Common myeloid progenitor, CD34-positive (primary cell): ENCODE measurements at regions not wholly inside any gene's neighbourhood (a gene's known extent, or its start where the extent isn't known, plus 50 kb on each side); places are given as distances from the start of the nearest gene placed in this dataset.

ENCODE experiments used
- CTCF ChIA-PET: fragments of 350-600 bp; sonication (Branson Sonifier 250); formaldehyde crosslinking; loops from one replicate; lab custom pipeline; 2021; ENCODE audit warnings: antibody characterized with exemption; lab: Charles Lee
- POLR2A ChIA-PET: fragments of 350-600 bp; sonication (Branson Sonifier 250); formaldehyde crosslinking; loops from one replicate; lab custom pipeline; 2021; ENCODE audit warnings: antibody characterized with exemption; lab: Charles Lee
- DNase-seq, 3 donors: peaks; one replicate each; pipeline versions ENCODE4 v3.0.0 to v3.0.0-alpha.2; 2013
- H3K27ac ChIP-seq, 2 experiments: 1 replicate in 1 of 2; 2 replicates in 1 of 2; pipeline ENCODE4 v1.7.0; 2013; ENCODE audit warnings: inconsistent platforms in 2 of 2, low read length in 2 of 2, mild to moderate bottlenecking in 2 of 2, low read depth in 1 of 2, moderate library complexity in 1 of 2; ENCODE audit not compliant: severe bottlenecking in 2 of 2, insufficient read depth in 1 of 2, poor library complexity in 1 of 2
- H3K27me3 ChIP-seq, 5 experiments: replicated peaks in 2 of 5; 1 replicate in 3 of 5; 2 replicates in 2 of 5; pipeline versions ENCODE4 v1.6.1 to v1.7.0; 2013; ENCODE audit warnings: low read length in 4 of 5, mild to moderate bottlenecking in 2 of 5, moderate library complexity in 2 of 5, inconsistent platforms in 1 of 5; ENCODE audit not compliant: insufficient read depth in 5 of 5, control insufficient read depth in 4 of 5
- H3K36me3 ChIP-seq, 4 experiments: 1 replicate in 2 of 4; 2 replicates in 2 of 4; pipeline versions ENCODE4 v1.6.1 to v1.7.0; 2013; ENCODE audit warnings: low read length in 3 of 4, control low read depth in 1 of 4, mild to moderate bottlenecking in 1 of 4; ENCODE audit not compliant: control insufficient read depth in 4 of 4, insufficient read depth in 4 of 4
- H3K4me1 ChIP-seq, 4 experiments: 1 replicate in 3 of 4; 2 replicates in 1 of 4; pipeline versions ENCODE4 v1.6.1 to v1.7.1; 2013; ENCODE audit warnings: low read length in 3 of 4, mild to moderate bottlenecking in 3 of 4, control low read depth in 1 of 4, inconsistent platforms in 1 of 4, moderate library complexity in 1 of 4; ENCODE audit not compliant: control insufficient read depth in 4 of 4, insufficient read depth in 4 of 4; ENCODE audit errors: control extremely low read depth in 1 of 4
- H3K4me3 ChIP-seq, 7 experiments: 1 replicate in 4 of 7; 2 replicates in 3 of 7; pipeline versions ENCODE4 v1.5.1 to v1.7.0; 2013; ENCODE audit warnings: mild to moderate bottlenecking in 7 of 7, low read length in 6 of 7, moderate library complexity in 6 of 7, inconsistent platforms in 2 of 7, low read depth in 2 of 7, control low read depth in 1 of 7; ENCODE audit not compliant: insufficient read depth in 4 of 7, control insufficient read depth in 1 of 7; ENCODE audit errors: extremely low read depth in 1 of 7
- H3K9me3 ChIP-seq, 5 experiments: 1 replicate in 4 of 5; 2 replicates in 1 of 5; pipeline versions ENCODE4 v1.6.1 to v1.7.1; 2013; ENCODE audit warnings: low read length in 4 of 5, mild to moderate bottlenecking in 2 of 5, inconsistent platforms in 1 of 5, low read depth in 1 of 5, moderate library complexity in 1 of 5; ENCODE audit not compliant: control insufficient read depth in 4 of 5, insufficient read depth in 2 of 5; ENCODE audit errors: control extremely low read depth in 1 of 5
- WGBS: methylation state at CpG from one replicate; pipeline ENCODE4 v1.1.5; 2013; ENCODE audit not compliant: insufficient coverage; 5-methylcytosine and 5-hydroxymethylcytosine counted together

- Histone ChIP-seq H3K4me1 (no peaks in the 10 kb centered on the region), H3K4me3 (no peak overlapping the region), H3K27me3 (peaks cover 0 to 6% (median 0%) of the 10 kb centered on the region in 5 experiments), H3K27ac (no peak overlapping the region), H3K9me3 (peaks cover 3 to 22% (median 14%) of the 10 kb centered on the region in 5 experiments), H3K36me3 (no peaks in the 10 kb centered on the region)
- ChIA-PET CTCF (no interaction called here), POLR2A (no interaction called here)
- WGBS: no CpG with 5 or more reads among the region's 1 CpG
- DNase-seq: no peak
These were observed 90.5 kb downstream of the RPS24 start for GRCh38 chr10:78124167-78124566.

- H3K27me3 ChIP-seq: peaks cover 0 to 1% (median 0%) of the 10 kb centered on the region in 5 experiments
- ChIA-PET POLR2A (no interaction called here), CTCF (no interaction called here)
- no peak overlapping the region for H3K27ac ChIP-seq
- no peaks in the 10 kb centered on the region for H3K36me3 ChIP-seq
- no peaks in the 10 kb centered on the region for H3K4me1 ChIP-seq
- WGBS: 100% methylated on average over 5 of the region's 5 CpGs
- H3K9me3 ChIP-seq: peaks cover 0 to 3% (median 0%) of the 10 kb centered on the region in 5 experiments
- no peak overlapping the region for H3K4me3 ChIP-seq
- no peak for DNase-seq
These were observed 95.5 kb downstream of the RPS24 start for GRCh38 chr10:78129211-78129610.

GRCh38 chr10:78130966-78131710, 97.5 kb downstream of the RPS24 start:
- Histone ChIP-seq H3K27me3 (peaks cover 0 to 1% (median 0%) of the 10 kb centered on the region in 5 experiments), H3K27ac (no peak overlapping the region), H3K9me3 (peaks cover 0 to 2% (median 0%) of the 10 kb centered on the region in 5 experiments), H3K36me3 (no peaks in the 10 kb centered on the region), H3K4me1 (no peaks in the 10 kb centered on the region), H3K4me3 (no peak overlapping the region)
- DNase-seq: no peak
- 97% methylated on average over 9 of the region's 9 CpGs for WGBS
- CTCF ChIA-PET: no interaction called here
- POLR2A ChIA-PET: no interaction called here

DNA sequence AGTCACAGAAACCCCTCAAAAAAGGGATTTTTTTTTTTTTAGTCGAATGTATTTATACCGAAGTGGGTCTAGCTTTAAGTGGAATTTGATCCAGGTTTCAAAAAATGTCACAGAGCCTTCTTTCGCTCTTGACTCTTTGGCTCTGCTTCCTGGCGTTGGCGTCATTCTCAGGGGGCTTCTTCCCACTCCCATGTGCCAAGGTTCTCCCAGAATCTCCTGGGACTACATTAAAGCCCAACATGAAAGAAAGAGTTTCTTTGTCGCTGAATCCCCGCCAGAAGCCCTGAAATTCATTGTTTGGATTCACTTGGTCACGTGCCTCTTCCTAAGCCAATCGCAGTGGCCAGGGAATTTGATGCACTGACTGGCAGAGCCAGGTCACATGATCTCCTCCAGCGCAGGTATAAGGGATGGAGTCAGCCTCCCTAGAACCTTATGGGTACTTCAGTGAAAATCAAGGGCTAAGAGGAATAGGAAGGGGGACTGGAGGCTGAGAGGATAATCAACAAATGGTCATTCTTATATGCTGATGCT, 101.2 kb downstream of the RPS24 start:
- Histone ChIP-seq H3K27ac (no peak overlapping the region), H3K36me3 (no peaks in the 10 kb centered on the region), H3K4me3 (no peak overlapping the region), H3K27me3 (peaks cover 0 to 2% (median 0%) of the 10 kb centered on the region in 5 experiments), H3K4me1 (no peaks in the 10 kb centered on the region), H3K9me3 (peaks cover 0 to 2% (median 0%) of the 10 kb centered on the region in 5 experiments)
- WGBS: 99% methylated on average over 8 of the region's 10 CpGs
- ChIA-PET CTCF (no interaction called here), POLR2A (interaction anchor here (0.6 kb wide), 1 partner anchor 938 kb away, joined by 4 read pairs; no protein-coding TSS in a partner anchor)
- no peak for DNase-seq

GRCh38 chr10:78137147-78137546, 103.5 kb downstream of the RPS24 start:
- DNase-seq: no peak
- peaks cover 0 to 2% (median 0%) of the 10 kb centered on the region in 5 experiments for H3K9me3 ChIP-seq
- H3K27me3 ChIP-seq: peaks cover 0 to 2% (median 0%) of the 10 kb centered on the region in 5 experiments
- H3K27ac ChIP-seq: no peak overlapping the region
- H3K4me1 ChIP-seq: no peaks in the 10 kb centered on the region
- POLR2A ChIA-PET: no interaction called here
- H3K36me3 ChIP-seq: no peaks in the 10 kb centered on the region
- WGBS: 89% methylated on average over 3 of the region's 3 CpGs
- no peak overlapping the region for H3K4me3 ChIP-seq
- CTCF ChIA-PET: no interaction called here

DNA sequence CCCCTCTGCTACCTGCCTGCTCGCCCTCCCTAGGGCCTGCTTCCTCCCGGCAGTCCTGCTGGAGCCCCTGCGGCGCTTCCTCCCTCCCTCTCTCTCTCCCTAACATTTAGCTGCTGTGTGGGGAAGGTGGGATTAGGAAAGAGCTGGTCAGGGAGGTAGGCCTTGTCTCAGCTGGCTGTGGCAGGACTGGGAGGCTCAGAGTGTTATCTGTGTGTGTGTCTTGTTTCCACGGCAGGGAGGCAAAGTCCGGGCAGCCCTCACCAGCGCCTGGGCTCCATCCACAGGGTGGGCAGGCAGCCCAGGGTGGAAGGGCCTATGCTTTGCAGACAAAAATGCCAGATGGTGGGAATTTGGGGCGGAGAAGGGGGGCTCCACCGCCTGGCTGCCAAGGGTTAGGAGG, 105.7 kb downstream of the RPS24 start:
- no peak overlapping the region for H3K4me3 ChIP-seq
- 96% methylated on average over 4 of the region's 9 CpGs for WGBS
- H3K4me1 ChIP-seq: no peaks in the 10 kb centered on the region
- ChIA-PET POLR2A (no interaction called here), CTCF (no interaction called here)
- H3K9me3 ChIP-seq: peaks cover 0 to 7% (median 0%) of the 10 kb centered on the region in 5 experiments
- no peak overlapping the region for H3K27ac ChIP-seq
- H3K36me3 ChIP-seq: no peaks in the 10 kb centered on the region
- DNase-seq: no peak
- peaks cover 0 to 2% (median 0%) of the 10 kb centered on the region in 5 experiments for H3K27me3 ChIP-seq

GRCh38 chr10:78140066-78140630, 106.5 kb downstream of the RPS24 start:
- no peaks in the 10 kb centered on the region for H3K4me1 ChIP-seq
- peaks cover 0 to 2% (median 0%) of the 10 kb centered on the region in 5 experiments for H3K27me3 ChIP-seq
- ChIA-PET POLR2A (interaction anchor here (0.6 kb wide), 1 partner anchor 550 kb away, joined by 7 read pairs; no protein-coding TSS in a partner anchor), CTCF (no interaction called here)
- peaks cover 0 to 6% (median 0%) of the 10 kb centered on the region in 5 experiments for H3K9me3 ChIP-seq
- no peak overlapping the region for H3K4me3 ChIP-seq
- no peaks in the 10 kb centered on the region for H3K36me3 ChIP-seq
- 80% methylated on average over 5 of the region's 6 CpGs for WGBS
- H3K27ac ChIP-seq: no peak overlapping the region
- DNase-seq: no peak
